ENCODE measurements at regions not wholly inside any gene's neighbourhood (a gene's known extent, or its start where the extent isn't known, plus 50 kb on each side); places are given as distances from the start of the nearest gene placed in this dataset.

GRCh38 chr15:46293550-46293949 lies 658.7 kb downstream of the SQOR start:
- Histone ChIP-seq H3K4me3 (ENCODE audit: low read length) (no peak overlapping the region), H3K4me1 (ENCODE audit: control insufficient read depth in 2 of 2, insufficient read depth in 2 of 2, low read length in 2 of 2) (no peaks in the 10 kb centered on the region), H3K27me3 (ENCODE audit: control insufficient read depth in 2 of 2, insufficient read depth in 2 of 2, low read length in 2 of 2) (no peaks in the 10 kb centered on the region), H3K9me3 (ENCODE audit: control insufficient read depth in 2 of 3, low read length in 3 of 3) (no peaks in the 10 kb centered on the region), H3K27ac (ENCODE audit: low read depth, low read length) (no peak overlapping the region), H3K36me3 (ENCODE audit: control insufficient read depth in 2 of 3, insufficient read depth in 3 of 3, low read length in 3 of 3) (no peaks in the 10 kb centered on the region)
- Mint-ChIP-seq H3K4me3 (no peak overlapping the region), H3K9me3 (peaks cover 0 to 13% (median 2%) of the 10 kb centered on the region in 11 donors), H3K36me3 (no peaks in the 10 kb centered on the region), H3K4me1 (no peaks in the 10 kb centered on the region), H3K27me3 (peaks cover 0 to 22% (median 5%) of the 10 kb centered on the region in 5 donors), H3K27ac (no peak overlapping the region)
- DNase-seq (no peak), ATAC-seq (no peak)
- intact Hi-C loops (cut with micrococcal nuclease), result no loop called here
- POLR2A ChIA-PET, result no interaction called here
- CTCF ChIA-PET, result no interaction called here

- CTCF ChIA-PET, result no interaction called here
- Mint-ChIP-seq H3K4me3 (no peak overlapping the region), H3K27ac (no peak overlapping the region)
Observed at GRCh38 chr15:46296002-46296401, 661.2 kb downstream of the SQOR start.

GRCh38 chr15:46296797-46297196 lies 662.0 kb downstream of the SQOR start:
- Mint-ChIP-seq H3K4me3 (no peak overlapping the region), H3K4me1 (no peaks in the 10 kb centered on the region), H3K36me3 (no peaks in the 10 kb centered on the region)

More at GRCh38 chr15:46296002-46296401, 661.2 kb downstream of the SQOR start:
- no peak for ATAC-seq
- Mint-ChIP-seq H3K36me3 (no peaks in the 10 kb centered on the region), H3K4me1 (no peaks in the 10 kb centered on the region), H3K9me3 (peaks cover 0 to 4% (median 0%) of the 10 kb centered on the region in 11 donors), H3K27me3 (peaks cover 0 to 30% (median 5%) of the 10 kb centered on the region in 5 donors)
- POLR2A ChIA-PET, result no interaction called here
- Histone ChIP-seq H3K27me3 (ENCODE audit: control insufficient read depth in 2 of 2, insufficient read depth in 2 of 2, low read length in 2 of 2) (no peaks in the 10 kb centered on the region), H3K27ac (ENCODE audit: low read depth, low read length) (no peak overlapping the region), H3K36me3 (ENCODE audit: control insufficient read depth in 2 of 3, insufficient read depth in 3 of 3, low read length in 3 of 3) (no peaks in the 10 kb centered on the region), H3K4me1 (ENCODE audit: control insufficient read depth in 2 of 2, insufficient read depth in 2 of 2, low read length in 2 of 2) (no peaks in the 10 kb centered on the region), H3K9me3 (ENCODE audit: control insufficient read depth in 2 of 3, low read length in 3 of 3) (no peaks in the 10 kb centered on the region), H3K4me3 (ENCODE audit: low read length) (no peak overlapping the region)
- no peak for DNase-seq
- intact Hi-C loops (cut with micrococcal nuclease), result no loop called here

DNA sequence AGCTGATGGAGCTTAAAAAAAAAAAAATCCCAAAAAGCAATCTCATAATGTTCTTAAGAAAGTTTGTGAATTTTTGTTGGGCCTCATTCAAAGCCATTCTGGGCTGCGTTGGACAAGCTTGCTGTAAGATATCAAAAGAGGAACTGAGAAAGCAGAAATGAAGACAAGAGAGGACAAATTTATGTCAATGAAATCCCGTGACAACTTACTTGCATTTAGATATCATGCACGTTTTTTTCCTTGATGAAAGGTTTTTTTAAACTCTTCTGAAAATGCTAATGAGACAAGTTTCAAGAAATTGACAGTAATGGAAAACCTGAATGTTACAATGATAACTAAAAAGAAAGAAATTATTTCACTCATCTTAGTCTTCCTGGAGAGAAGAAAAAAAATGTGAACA lies 662.9 kb downstream of the SQOR start:
- peaks cover 0 to 4% (median 0%) of the 10 kb centered on the region in 11 donors for H3K9me3 Mint-ChIP-seq
- H3K4me1 ChIP-seq (ENCODE audit: control insufficient read depth in 2 of 2, insufficient read depth in 2 of 2, low read length in 2 of 2), result no peaks in the 10 kb centered on the region
- H3K36me3 Mint-ChIP-seq, result no peaks in the 10 kb centered on the region
- ChIA-PET CTCF (interaction anchor here (1.1 kb wide), 1 partner anchor 13 kb away, joined by 3 read pairs; no protein-coding TSS in a partner anchor), POLR2A (no interaction called here)
- H3K27ac ChIP-seq (ENCODE audit: low read depth, low read length), result no peak overlapping the region
- H3K4me3 ChIP-seq (ENCODE audit: low read length), result no peak overlapping the region
- no peak overlapping the region for H3K27ac Mint-ChIP-seq
- intact Hi-C loops (cut with micrococcal nuclease), result no loop called here
- no peaks in the 10 kb centered on the region for H3K4me1 Mint-ChIP-seq
- no peak overlapping the region for H3K4me3 Mint-ChIP-seq
- H3K9me3 ChIP-seq (ENCODE audit: control insufficient read depth in 2 of 3, low read length in 3 of 3), result no peaks in the 10 kb centered on the region
- ATAC-seq (no peak), DNase-seq (no peak)
- no peaks in the 10 kb centered on the region for H3K36me3 ChIP-seq (ENCODE audit: control insufficient read depth in 2 of 3, insufficient read depth in 3 of 3, low read length in 3 of 3)
- no peaks in the 10 kb centered on the region for H3K27me3 ChIP-seq (ENCODE audit: control insufficient read depth in 2 of 2, insufficient read depth in 2 of 2, low read length in 2 of 2)
- peaks cover 0 to 32% (median 5%) of the 10 kb centered on the region in 5 donors for H3K27me3 Mint-ChIP-seq

More at GRCh38 chr15:46296797-46297196, 662.0 kb downstream of the SQOR start:
- DNase-seq (no peak), ATAC-seq (no peak)
- Mint-ChIP-seq H3K27me3 (peaks cover 0 to 32% (median 5%) of the 10 kb centered on the region in 5 donors), H3K27ac (no peak overlapping the region), H3K9me3 (peaks cover 0 to 4% (median 0%) of the 10 kb centered on the region in 11 donors)
- H3K9me3 ChIP-seq (ENCODE audit: control insufficient read depth in 2 of 3, low read length in 3 of 3), result no peaks in the 10 kb centered on the region
- H3K36me3 ChIP-seq (ENCODE audit: control insufficient read depth in 2 of 3, insufficient read depth in 3 of 3, low read length in 3 of 3), result no peaks in the 10 kb centered on the region
- no peak overlapping the region for H3K27ac ChIP-seq (ENCODE audit: low read depth, low read length)
- intact Hi-C loops (cut with micrococcal nuclease), result no loop called here
- H3K4me3 ChIP-seq (ENCODE audit: low read length), result no peak overlapping the region
- POLR2A ChIA-PET, result no interaction called here
- H3K27me3 ChIP-seq (ENCODE audit: control insufficient read depth in 2 of 2, insufficient read depth in 2 of 2, low read length in 2 of 2), result no peaks in the 10 kb centered on the region
- no peaks in the 10 kb centered on the region for H3K4me1 ChIP-seq (ENCODE audit: control insufficient read depth in 2 of 2, insufficient read depth in 2 of 2, low read length in 2 of 2)
- CTCF ChIA-PET, result no interaction called here

DNA sequence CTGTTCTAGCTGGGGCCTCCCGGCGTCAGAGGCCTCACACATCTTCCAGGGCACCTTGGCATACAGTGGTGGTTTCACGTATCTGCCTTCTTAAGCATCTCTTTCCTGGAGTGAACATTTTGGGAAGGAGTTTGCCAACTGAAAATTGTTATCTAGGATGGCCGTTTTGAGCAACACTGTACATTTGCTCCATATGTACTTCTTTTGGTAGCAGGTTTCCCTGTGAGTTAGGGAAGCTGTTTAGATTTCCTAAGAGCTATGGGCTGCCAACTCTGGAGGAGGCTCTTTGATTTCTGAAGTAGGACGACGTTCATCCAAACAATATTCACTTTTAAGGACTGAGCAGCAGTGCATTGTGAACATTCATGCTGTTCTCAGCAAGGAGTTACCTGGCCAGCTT lies 665.9 kb downstream of the SQOR start:
- Mint-ChIP-seq H3K4me1 (no peaks in the 10 kb centered on the region), H3K36me3 (no peaks in the 10 kb centered on the region), H3K27me3 (peaks cover 0 to 23% (median 4%) of the 10 kb centered on the region in 5 donors), H3K27ac (no peak overlapping the region), H3K4me3 (no peak overlapping the region), H3K9me3 (peaks cover 0 to 3% (median 0%) of the 10 kb centered on the region in 11 donors)
- Histone ChIP-seq H3K27ac (ENCODE audit: low read depth, low read length) (no peak overlapping the region), H3K36me3 (ENCODE audit: control insufficient read depth in 2 of 3, insufficient read depth in 3 of 3, low read length in 3 of 3) (no peaks in the 10 kb centered on the region), H3K4me1 (ENCODE audit: control insufficient read depth in 2 of 2, insufficient read depth in 2 of 2, low read length in 2 of 2) (no peaks in the 10 kb centered on the region), H3K27me3 (ENCODE audit: control insufficient read depth in 2 of 2, insufficient read depth in 2 of 2, low read length in 2 of 2) (no peaks in the 10 kb centered on the region), H3K9me3 (ENCODE audit: control insufficient read depth in 2 of 3, low read length in 3 of 3) (no peaks in the 10 kb centered on the region), H3K4me3 (ENCODE audit: low read length) (no peak overlapping the region)
- no peak for DNase-seq
- POLR2A ChIA-PET, result no interaction called here
- intact Hi-C loops (cut with micrococcal nuclease), result loop anchor here in 1 of 2 donors (10.0 kb wide), 1 partner anchor 596 kb away; no protein-coding TSS in a partner anchor
- CTCF ChIA-PET, result interaction anchor here (1.4 kb wide), 1 partner anchor 11 kb away, joined by 3 read pairs; no protein-coding TSS in a partner anchor
- no peak for ATAC-seq

GRCh38 chr15:46301291-46301690 lies 666.5 kb downstream of the SQOR start:
- H3K36me3 ChIP-seq (ENCODE audit: control insufficient read depth in 2 of 3, insufficient read depth in 3 of 3, low read length in 3 of 3), result no peaks in the 10 kb centered on the region
- CTCF ChIA-PET, result interaction anchor here (1.4 kb wide), 1 partner anchor 11 kb away, joined by 3 read pairs; no protein-coding TSS in a partner anchor

GRCh38 chr15:46301826-46302225 lies 667.0 kb downstream of the SQOR start:
- Mint-ChIP-seq H3K27me3 (peaks cover 0 to 12% (median 3%) of the 10 kb centered on the region in 5 donors), H3K27ac (no peak overlapping the region), H3K9me3 (peaks cover 0 to 3% (median 0%) of the 10 kb centered on the region in 11 donors), H3K36me3 (no peaks in the 10 kb centered on the region), H3K4me1 (no peaks in the 10 kb centered on the region), H3K4me3 (no peak overlapping the region)
- no peaks in the 10 kb centered on the region for H3K4me1 ChIP-seq (ENCODE audit: control insufficient read depth in 2 of 2, insufficient read depth in 2 of 2, low read length in 2 of 2)
- no peak overlapping the region for H3K4me3 ChIP-seq (ENCODE audit: low read length)
- H3K27ac ChIP-seq (ENCODE audit: low read depth, low read length), result no peak overlapping the region
- H3K9me3 ChIP-seq (ENCODE audit: control insufficient read depth in 2 of 3, low read length in 3 of 3), result no peaks in the 10 kb centered on the region
- intact Hi-C loops (cut with micrococcal nuclease), result loop anchor here in 1 of 2 donors (10.0 kb wide), 1 partner anchor 597 kb away; no protein-coding TSS in a partner anchor
- DNase-seq (no peak), ATAC-seq (no peak)
- H3K27me3 ChIP-seq (ENCODE audit: control insufficient read depth in 2 of 2, insufficient read depth in 2 of 2, low read length in 2 of 2), result no peaks in the 10 kb centered on the region
- POLR2A ChIA-PET, result no interaction called here
- CTCF ChIA-PET, result no interaction called here
- H3K36me3 ChIP-seq (ENCODE audit: control insufficient read depth in 2 of 3, insufficient read depth in 3 of 3, low read length in 3 of 3), result no peaks in the 10 kb centered on the region

More at GRCh38 chr15:46301291-46301690, 666.5 kb downstream of the SQOR start:
- ATAC-seq (no peak), DNase-seq (no peak)
- Histone ChIP-seq H3K4me3 (ENCODE audit: low read length) (no peak overlapping the region), H3K27me3 (ENCODE audit: control insufficient read depth in 2 of 2, insufficient read depth in 2 of 2, low read length in 2 of 2) (no peaks in the 10 kb centered on the region), H3K4me1 (ENCODE audit: control insufficient read depth in 2 of 2, insufficient read depth in 2 of 2, low read length in 2 of 2) (no peaks in the 10 kb centered on the region), H3K9me3 (ENCODE audit: control insufficient read depth in 2 of 3, low read length in 3 of 3) (no peaks in the 10 kb centered on the region), H3K27ac (ENCODE audit: low read depth, low read length) (no peak overlapping the region)
- Mint-ChIP-seq H3K4me3 (no peak overlapping the region), H3K4me1 (no peaks in the 10 kb centered on the region), H3K27me3 (peaks cover 0 to 17% (median 1%) of the 10 kb centered on the region in 5 donors), H3K36me3 (no peaks in the 10 kb centered on the region), H3K9me3 (peaks cover 0 to 3% (median 0%) of the 10 kb centered on the region in 11 donors), H3K27ac (no peak overlapping the region)
- intact Hi-C loops (cut with micrococcal nuclease), result loop anchor here in 1 of 2 donors (10.0 kb wide), 1 partner anchor 596 kb away; no protein-coding TSS in a partner anchor
- POLR2A ChIA-PET, result no interaction called here

Measured in naive thymus-derived CD4-positive, alpha-beta T cell (primary cell).